GM18507 (cell line): ENCODE measurements at regions not wholly inside any gene's neighbourhood (a gene's known extent, or its start where the extent isn't known, plus 50 kb on each side); places are given as distances from the start of the nearest gene placed in this dataset.

Experiments
- DNase-seq: peaks from one replicate; pipeline ENCODE4 v3.0.0; 2011; ENCODE audit warnings: low read depth; ENCODE audit not compliant: insufficient read length; ENCODE audit errors: extremely low spot score
- FAIRE-seq: peaks from 2 replicates; lab custom pipeline; 2011; peaks lifted over from hg19 to GRCh38; lab: Jason Lieb, UNC

GRCh38 chr10:131675104-131675503 is 225.7 kb upstream of the PPP2R2D start:
- DNase-seq: no peak
- no peak for FAIRE-seq

GRCh38 chr10:131676046-131676799 is 224.6 kb upstream of the PPP2R2D start:
- FAIRE-seq (no peak), DNase-seq (no peak)

- FAIRE-seq (no peak), DNase-seq (no peak)
These were observed 223.9 kb upstream of the PPP2R2D start for GRCh38 chr10:131676800-131677421.

- DNase-seq: no peak
- no peak for FAIRE-seq
These were observed 223.1 kb upstream of the PPP2R2D start for GRCh38 chr10:131677671-131678070.

- no peak for DNase-seq
- no peak for FAIRE-seq
These were observed 222.6 kb upstream of the PPP2R2D start for GRCh38 chr10:131678171-131678570.

- FAIRE-seq (no peak), DNase-seq (no peak)
These were observed 222.2 kb upstream of the PPP2R2D start for GRCh38 chr10:131678613-131679012.

GRCh38 chr10:131679926-131680325 is 220.9 kb upstream of the PPP2R2D start:
- no peak for FAIRE-seq

GRCh38 chr10:131681122-131681521 is 219.7 kb upstream of the PPP2R2D start:
- FAIRE-seq (no peak), DNase-seq (no peak)

More at GRCh38 chr10:131679926-131680325, 220.9 kb upstream of the PPP2R2D start:
- no peak for DNase-seq

GRCh38 chr10:131681656-131682055 is 219.2 kb upstream of the PPP2R2D start:
- no peak for FAIRE-seq
- DNase-seq: no peak

GRCh38 chr10:131682271-131682962 is 218.4 kb upstream of the PPP2R2D start:
- FAIRE-seq (no peak), DNase-seq (no peak)

- no peak for FAIRE-seq
- DNase-seq: no peak
These were observed 217.4 kb upstream of the PPP2R2D start for GRCh38 chr10:131683281-131683861.

- FAIRE-seq: no peak
These were observed 216.9 kb upstream of the PPP2R2D start for GRCh38 chr10:131683941-131684340.

GRCh38 chr10:131685007-131685406 is 215.8 kb upstream of the PPP2R2D start:
- no peak for DNase-seq
- no peak for FAIRE-seq

More at GRCh38 chr10:131683941-131684340, 216.9 kb upstream of the PPP2R2D start:
- no peak for DNase-seq

GRCh38 chr10:131685576-131685975 is 215.2 kb upstream of the PPP2R2D start:
- DNase-seq (no peak), FAIRE-seq (no peak)

- FAIRE-seq (no peak), DNase-seq (no peak)
These were observed 213.9 kb upstream of the PPP2R2D start for GRCh38 chr10:131686781-131687420.

- FAIRE-seq: no peak
- DNase-seq: no peak
These were observed 212.5 kb upstream of the PPP2R2D start for GRCh38 chr10:131688304-131688703.

- DNase-seq (no peak), FAIRE-seq (no peak)
These were observed 211.8 kb upstream of the PPP2R2D start for GRCh38 chr10:131689016-131689415.

GRCh38 chr10:131689486-131689885 is 211.3 kb upstream of the PPP2R2D start:
- no peak for FAIRE-seq
- no peak for DNase-seq

GRCh38 chr10:131689954-131690757 is 210.7 kb upstream of the PPP2R2D start:
- no peak for FAIRE-seq

More at GRCh38 chr10:131689954-131690757, 210.7 kb upstream of the PPP2R2D start:
- DNase-seq: no peak
